ENCODE measurements at regions not wholly inside any gene's neighbourhood (a gene's known extent, or its start where the extent isn't known, plus 50 kb on each side); places are given as distances from the start of the nearest gene placed in this dataset.

- no peak for TF ChIP-seq CTCF (IDR thresholded peaks at IDR 0.05; ENCODE audit: extremely low read depth in 1 of 2, insufficient read depth in 1 of 2, low read depth in 1 of 2, low read length in 2 of 2)
- TF ChIP-seq POLR2A (IDR thresholded peaks at IDR 0.05; ENCODE audit: low read depth, low read length) = no peak
- no peak for TF ChIP-seq POLR2AphosphoS5 (IDR thresholded peaks at IDR 0.05; ENCODE audit: insufficient read depth, low read depth, low read length)
- no peak for TF ChIP-seq EZH2 (IDR thresholded peaks at IDR 0.05; ENCODE audit: borderline replicate concordance, low read depth, low read length, severe bottlenecking)
- no peak for TF ChIP-seq MAX (IDR thresholded peaks at IDR 0.05; ENCODE audit: insufficient read depth, insufficient read length)
- TF ChIP-seq GATA2 (IDR thresholded peaks at IDR 0.05; ENCODE audit: insufficient read depth, insufficient read length, low read depth, low read length) = no peak
- TF ChIP-seq MYC (IDR thresholded peaks at IDR 0.05; ENCODE audit: low read depth, low read length) = no peak
These were observed 185.3 kb upstream of the CDH6 start for GRCh38 chr5:31008231-31008630.

Measured in endothelial cell of umbilical vein (primary cell).